SK-N-MC (cell line): ENCODE measurements at regions not wholly inside any gene's neighbourhood (a gene's known extent, or its start where the extent isn't known, plus 50 kb on each side); places are given as distances from the start of the nearest gene placed in this dataset.
A peak's percentile ranks its signal among the peaks of the same experiment; 100 is the strongest.
"Not testable (repeated sequence)": the region's sequence is repeated elsewhere in the genome, so short reads cannot be mapped to it uniquely, and the experiment has no call there.

Experiments used
- DNase-seq: peaks from one replicate; pipeline ENCODE4 v3.0.0-alpha.2; 2011; ENCODE audit warnings: low read depth, low spot score
- H3K27ac ChIP-seq: fragments of 200-600 bp; sonication (generic); 2 replicates; pipeline ENCODE4 v1.5.1; 2016; ENCODE audit warnings: mixed run types
- H3K36me3 ChIP-seq: fragments of 200-600 bp; sonication (generic); 2 replicates; pipeline ENCODE4 v1.6.1; 2017; ENCODE audit warnings: antibody characterized with exemption, low read length, mixed read lengths; ENCODE audit not compliant: insufficient read depth
- H3K4me3 ChIP-seq: fragments of 200-600 bp; sonication (generic); 2 replicates; pipeline ENCODE4 v1.5.1; 2016
- H3K9ac ChIP-seq: fragments of 200-600 bp; sonication (generic); 2 replicates; pipeline ENCODE4 v1.8.0; 2017; ENCODE audit warnings: mixed run types, mixed read lengths; ENCODE audit not compliant: insufficient read length
- H3K9me3 ChIP-seq: fragments of 200-600 bp; sonication (generic); 2 replicates; pipeline ENCODE4 v1.6.1; 2017; ENCODE audit warnings: low read depth, mild to moderate bottlenecking, antibody characterized with exemption, low read length, moderate library complexity, mixed read lengths
- EZH2 ChIP-seq: fragments of 200-600 bp; sonication (generic); IDR thresholded peaks from one replicate; pipeline ENCODE4 v1.6.1; 2017; ENCODE audit warnings: antibody characterized with exemption
- FOXP2 ChIP-seq: optimal IDR thresholded peaks from 2 replicates; pipeline ENCODE3; 2011; ENCODE audit warnings: mild to moderate bottlenecking, moderate library complexity; ENCODE audit not compliant: insufficient read depth; ENCODE audit errors: extremely low read length, control extremely low read depth
- POLR2AphosphoS5 ChIP-seq: IDR thresholded peaks from 2 replicates; pipeline ENCODE4 v1.6.1; 2012; ENCODE audit warnings: mild to moderate bottlenecking, low read depth, low read length, borderline replicate concordance

GRCh38 chr7:125279961-125280360 is 350.3 kb upstream of the POT1 start:
- Histone ChIP-seq H3K9me3 (no peaks in the 10 kb centered on the region), H3K4me3 (no peak overlapping the region), H3K27ac (no peak overlapping the region), H3K36me3 (no peaks in the 10 kb centered on the region), H3K9ac (no peak overlapping the region)
- no peak for DNase-seq
- TF ChIP-seq FOXP2 (no peak), POLR2AphosphoS5 (no peak), EZH2 (no peak)

GRCh38 chr7:125278318-125278717 is 348.7 kb upstream of the POT1 start:
- no peak overlapping the region for H3K27ac ChIP-seq
- no peak overlapping the region for H3K4me3 ChIP-seq
- no peak for TF ChIP-seq EZH2
- no peak for TF ChIP-seq FOXP2
- TF ChIP-seq POLR2AphosphoS5, result no peak
- H3K36me3 ChIP-seq, result no peaks in the 10 kb centered on the region
- no peak overlapping the region for H3K9ac ChIP-seq
- DNase-seq, result no peak
- no peaks in the 10 kb centered on the region for H3K9me3 ChIP-seq

GRCh38 chr7:125274742-125275141 is 345.1 kb upstream of the POT1 start:
- not testable (repeated sequence) for H3K4me3 ChIP-seq, DNase-seq

GRCh38 chr7:125264174-125264856 is 334.7 kb upstream of the POT1 start:
- H3K36me3 ChIP-seq, H3K9me3 ChIP-seq, H3K9ac ChIP-seq, DNase-seq, H3K27ac ChIP-seq, H3K4me3 ChIP-seq: not testable (repeated sequence)

More at GRCh38 chr7:125274742-125275141, 345.1 kb upstream of the POT1 start:
- H3K9ac ChIP-seq, H3K27ac ChIP-seq, H3K9me3 ChIP-seq, H3K36me3 ChIP-seq: not testable (repeated sequence)

GRCh38 chr7:125258876-125259417 is 329.3 kb upstream of the POT1 start:
- not testable (repeated sequence) for H3K4me3 ChIP-seq, H3K36me3 ChIP-seq, H3K9ac ChIP-seq, DNase-seq, H3K9me3 ChIP-seq, H3K27ac ChIP-seq

GRCh38 chr7:125257617-125258016 is 328.0 kb upstream of the POT1 start:
- Histone ChIP-seq H3K36me3 (no peaks in the 10 kb centered on the region), H3K27ac (no peak overlapping the region), H3K9ac (no peak overlapping the region), H3K9me3 (no peaks in the 10 kb centered on the region), H3K4me3 (no peak overlapping the region)
- no peak for DNase-seq
- TF ChIP-seq POLR2AphosphoS5, result no peak

GRCh38 chr7:125256446-125256845 is 326.8 kb upstream of the POT1 start:
- Histone ChIP-seq H3K9me3 (no peaks in the 10 kb centered on the region), H3K9ac (peak overlapping the region; percentile 0), H3K27ac (peak overlapping the region; percentile 83), H3K36me3 (no peaks in the 10 kb centered on the region), H3K4me3 (peak overlapping the region; percentile 67)
- TF ChIP-seq POLR2AphosphoS5, result peak; percentile 38; the same call in 1 of the 2 replicates
- TF ChIP-seq EZH2, result no peak
- peak; percentile 51 for TF ChIP-seq FOXP2
- DNase-seq, result peak; percentile 50

- H3K27ac ChIP-seq, result peak overlapping the region; percentile 83
- peak overlapping the region; percentile 67 for H3K4me3 ChIP-seq
- H3K36me3 ChIP-seq, result no peaks in the 10 kb centered on the region
- no peak for TF ChIP-seq FOXP2
- 0 out of 2 replicates have a peak, but pooled peaks have one; percentile 9 for TF ChIP-seq POLR2AphosphoS5
- TF ChIP-seq EZH2, result no peak
- peak overlapping the region; percentile 0 for H3K9ac ChIP-seq
- DNase-seq, result peak; percentile 34
- no peaks in the 10 kb centered on the region for H3K9me3 ChIP-seq
Observed at GRCh38 chr7:125255810-125256209, 326.2 kb upstream of the POT1 start.

GRCh38 chr7:125254566-125254965 is 324.9 kb upstream of the POT1 start:
- no peak for TF ChIP-seq POLR2AphosphoS5
- no peak for TF ChIP-seq FOXP2
- no peak for TF ChIP-seq EZH2
- peak overlapping the region; percentile 67 for H3K4me3 ChIP-seq
- no peaks in the 10 kb centered on the region for H3K9me3 ChIP-seq
- peak overlapping the region; percentile 15; the same call in 1 of the 2 replicates for H3K27ac ChIP-seq
- no peak overlapping the region for H3K9ac ChIP-seq
- DNase-seq, result peak; percentile 79
- H3K36me3 ChIP-seq, result no peaks in the 10 kb centered on the region
